Keratinocyte (primary cell): ENCODE measurements at regions not wholly inside any gene's neighbourhood (a gene's known extent, or its start where the extent isn't known, plus 50 kb on each side); places are given as distances from the start of the nearest gene placed in this dataset.

ENCODE experiments used
- DNase-seq: peaks from one replicate; pipeline ENCODE4 v3.0.0-alpha.2; 2011; ENCODE audit warnings: low read depth, missing footprints, low spot score
- FAIRE-seq: peaks from 2 replicates; lab custom pipeline; 2011; peaks lifted over from hg19 to GRCh38; lab: Jason Lieb, UNC
- H2AFZ ChIP-seq: 2 replicates; pipeline ENCODE4 v1.6.0; 2012; ENCODE audit warnings: low read length, control low read depth, inconsistent platforms; ENCODE audit not compliant: control insufficient read depth
- H3K27ac ChIP-seq: 2 replicates; pipeline ENCODE4 v1.5.1; 2011; ENCODE audit warnings: low read length; ENCODE audit not compliant: control insufficient read depth, insufficient read depth
- H3K27me3 ChIP-seq: 3 replicates; pipeline ENCODE4 v1.6.0; 2011; ENCODE audit warnings: low read length; ENCODE audit not compliant: control insufficient read depth, insufficient read depth; ENCODE audit errors: extremely low read depth
- H3K36me3 ChIP-seq, 2 experiments: 2 replicates in 1 of 2; 3 replicates in 1 of 2; pipeline ENCODE4 v1.5.1; 2011; ENCODE audit warnings: low read length in 2 of 2, mild to moderate bottlenecking in 1 of 2; ENCODE audit not compliant: control insufficient read depth in 2 of 2, insufficient read depth in 2 of 2; ENCODE audit errors: extremely low read depth in 1 of 2
- H3K4me1 ChIP-seq: 3 replicates; pipeline ENCODE4 v1.5.1; 2011; ENCODE audit warnings: low read length; ENCODE audit not compliant: control insufficient read depth, insufficient read depth; ENCODE audit errors: extremely low read depth
- H3K4me2 ChIP-seq: 3 replicates; pipeline ENCODE4 v1.6.0; 2011; ENCODE audit warnings: low read depth, low read length; ENCODE audit not compliant: control insufficient read depth, insufficient read depth; ENCODE audit errors: extremely low read depth
- H3K4me3 ChIP-seq, 3 experiments: fragments of 200-600 bp in 1 of 3; sonication (generic) in 1 of 3; 2 replicates in 2 of 3; 3 replicates in 1 of 3; pipeline ENCODE4 v1.5.1; 2011 to 2016; ENCODE audit warnings: low read length in 3 of 3, mild to moderate bottlenecking in 3 of 3, control low read depth in 2 of 3, inconsistent platforms in 1 of 3, low read depth in 1 of 3, mixed read lengths in 1 of 3, mixed run types in 1 of 3, moderate library complexity in 1 of 3; ENCODE audit not compliant: control insufficient read depth in 2 of 3, insufficient read depth in 2 of 3; ENCODE audit errors: extremely low read depth in 1 of 3
- H3K79me2 ChIP-seq: 2 replicates; pipeline ENCODE4 v1.6.0; 2012; ENCODE audit warnings: low read length; ENCODE audit not compliant: control insufficient read depth, insufficient read depth
- H3K9ac ChIP-seq: 3 replicates; pipeline ENCODE4 v1.6.0; 2011; ENCODE audit warnings: low read length; ENCODE audit not compliant: control insufficient read depth, insufficient read depth; ENCODE audit errors: extremely low read depth
- H3K9me1 ChIP-seq: 3 replicates; pipeline ENCODE4 v1.6.0; 2011; ENCODE audit warnings: low read length; ENCODE audit not compliant: control insufficient read depth, insufficient read depth; ENCODE audit errors: extremely low read depth
- H3K9me3 ChIP-seq: 2 replicates; pipeline ENCODE4 v1.5.1; 2012; ENCODE audit warnings: low read depth, low read length; ENCODE audit not compliant: control insufficient read depth
- H4K20me1 ChIP-seq: 3 replicates; pipeline ENCODE4 v1.6.0; 2011; ENCODE audit warnings: low read length; ENCODE audit not compliant: control insufficient read depth, insufficient read depth; ENCODE audit errors: extremely low read depth
- EZH2 ChIP-seq: IDR thresholded peaks from one replicate; pipeline ENCODE4 v1.6.1; 2012; ENCODE audit warnings: inconsistent platforms, mild to moderate bottlenecking, low read length, moderate library complexity
- dilution Hi-C: fragments of 300-500 bp; cut with MboI; formaldehyde crosslinking; loops from one replicate; pipeline ENCODE4 v1.7.0; 2020; ENCODE audit warnings: low sequenced_read_pairs; ENCODE audit not compliant: extremely low pct_ligation_motif_present
- TF ChIP-seq, protein P1 (sequence below), 3 experiments: IDR thresholded peaks in 1 of 3; conservative IDR thresholded peaks in 1 of 3; optimal IDR thresholded peaks in 1 of 3; 2 replicates in 2 of 3; 3 replicates in 1 of 3; pipeline versions ENCODE3 to v1.5.1; 2011; ENCODE audit warnings: low read length in 3 of 3, mild to moderate bottlenecking in 3 of 3, moderate library complexity in 2 of 3, control low read depth in 1 of 3, inconsistent platforms in 1 of 3; ENCODE audit not compliant: insufficient read depth in 2 of 3; ENCODE audit errors: extremely low read depth in 1 of 3

DNA sequence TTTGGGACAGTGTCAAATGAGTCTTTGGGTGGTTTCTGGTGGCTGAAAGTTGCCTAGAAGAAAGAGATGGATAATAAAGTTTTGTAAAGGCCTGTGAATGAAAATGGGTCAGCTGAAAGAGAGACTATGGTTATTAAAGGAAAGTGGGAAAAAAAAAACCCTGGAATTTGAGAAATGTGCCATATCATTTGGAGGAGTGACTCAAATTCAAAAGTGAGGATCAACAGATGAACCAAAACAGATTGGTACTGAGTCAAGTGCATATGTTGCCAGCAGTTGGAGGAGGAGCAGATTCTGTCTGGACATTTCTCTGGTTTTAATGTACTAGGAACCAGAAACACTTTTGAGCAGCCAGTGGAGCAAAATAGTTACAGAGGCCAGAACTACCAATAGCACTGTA, 339.8 kb downstream of the KCNA4 start:
- Histone ChIP-seq H3K27ac (no peak overlapping the region), H3K4me1 (no peaks in the 10 kb centered on the region), H3K4me3 (no peak overlapping the region), H3K36me3 (no peaks in the 10 kb centered on the region), H3K27me3 (no peaks in the 10 kb centered on the region), H2AFZ (no peak overlapping the region), H3K4me2 (no peak overlapping the region), H3K79me2 (no peaks in the 10 kb centered on the region), H3K9me3 (no peaks in the 10 kb centered on the region), H3K9ac (no peak overlapping the region), H4K20me1 (no peaks in the 10 kb centered on the region), H3K9me1 (no peaks in the 10 kb centered on the region)
- TF ChIP-seq, protein P1, sequence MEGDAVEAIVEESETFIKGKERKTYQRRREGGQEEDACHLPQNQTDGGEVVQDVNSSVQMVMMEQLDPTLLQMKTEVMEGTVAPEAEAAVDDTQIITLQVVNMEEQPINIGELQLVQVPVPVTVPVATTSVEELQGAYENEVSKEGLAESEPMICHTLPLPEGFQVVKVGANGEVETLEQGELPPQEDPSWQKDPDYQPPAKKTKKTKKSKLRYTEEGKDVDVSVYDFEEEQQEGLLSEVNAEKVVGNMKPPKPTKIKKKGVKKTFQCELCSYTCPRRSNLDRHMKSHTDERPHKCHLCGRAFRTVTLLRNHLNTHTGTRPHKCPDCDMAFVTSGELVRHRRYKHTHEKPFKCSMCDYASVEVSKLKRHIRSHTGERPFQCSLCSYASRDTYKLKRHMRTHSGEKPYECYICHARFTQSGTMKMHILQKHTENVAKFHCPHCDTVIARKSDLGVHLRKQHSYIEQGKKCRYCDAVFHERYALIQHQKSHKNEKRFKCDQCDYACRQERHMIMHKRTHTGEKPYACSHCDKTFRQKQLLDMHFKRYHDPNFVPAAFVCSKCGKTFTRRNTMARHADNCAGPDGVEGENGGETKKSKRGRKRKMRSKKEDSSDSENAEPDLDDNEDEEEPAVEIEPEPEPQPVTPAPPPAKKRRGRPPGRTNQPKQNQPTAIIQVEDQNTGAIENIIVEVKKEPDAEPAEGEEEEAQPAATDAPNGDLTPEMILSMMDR (optimal IDR thresholded peaks at IDR 0.05 in 1 of 3, IDR thresholded peaks at IDR 0.05 in 1 of 3, conservative IDR thresholded peaks at IDR 0.05 in 1 of 3; ENCODE audit: extremely low read depth in 1 of 3, insufficient read depth in 2 of 3, low read length in 3 of 3), result no peak
- no peak for TF ChIP-seq EZH2
- dilution Hi-C loops, result no loop called here
- no peak for DNase-seq
- no peak for FAIRE-seq

DNA sequence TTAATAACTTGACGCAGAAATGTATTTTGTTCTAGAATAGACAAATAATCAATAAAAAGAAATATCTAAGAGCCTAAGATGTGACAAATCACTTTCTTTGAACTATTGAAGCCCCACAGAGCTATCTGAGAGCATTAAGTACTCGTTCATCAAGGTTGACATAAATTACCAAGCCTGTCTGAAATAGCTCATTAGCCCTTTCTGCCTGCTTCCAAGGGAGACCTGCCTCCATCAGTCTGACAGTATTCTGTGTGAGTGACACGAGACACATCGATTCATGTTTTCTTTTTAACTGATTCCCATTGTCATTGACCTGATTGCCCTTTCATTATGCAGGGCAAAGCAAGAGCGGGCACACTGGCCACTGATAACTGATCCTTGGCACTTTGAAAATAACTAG, 347.5 kb downstream of the KCNA4 start:
- Histone ChIP-seq H3K27me3 (no peaks in the 10 kb centered on the region), H3K4me3 (no peak overlapping the region), H3K9me1 (no peaks in the 10 kb centered on the region), H4K20me1 (no peaks in the 10 kb centered on the region), H3K79me2 (no peaks in the 10 kb centered on the region), H2AFZ (no peak overlapping the region), H3K4me2 (no peak overlapping the region), H3K36me3 (no peaks in the 10 kb centered on the region), H3K9ac (no peak overlapping the region), H3K4me1 (no peaks in the 10 kb centered on the region), H3K27ac (no peak overlapping the region), H3K9me3 (no peaks in the 10 kb centered on the region)
- dilution Hi-C loops, result no loop called here
- DNase-seq, result no peak
- FAIRE-seq, result no peak
- no peak for TF ChIP-seq EZH2
- TF ChIP-seq, protein P1 (optimal IDR thresholded peaks at IDR 0.05 in 1 of 3, IDR thresholded peaks at IDR 0.05 in 1 of 3, conservative IDR thresholded peaks at IDR 0.05 in 1 of 3; ENCODE audit: extremely low read depth in 1 of 3, insufficient read depth in 2 of 3, low read length in 3 of 3), result no peak
